ENCODE measurements at regions not wholly inside any gene's neighbourhood (a gene's known extent, or its start where the extent isn't known, plus 50 kb on each side); places are given as distances from the start of the nearest gene placed in this dataset.

GRCh38 chr6:103910018-103910417 is 949.7 kb downstream of the HACE1 start:
- no peak for TF ChIP-seq ATF2 (IDR thresholded peaks at IDR 0.05; ENCODE audit: low read length)
- TF ChIP-seq ZBTB11 (CRISPR knock-in tag; IDR thresholded peaks at IDR 0.05) = no peak
- TF ChIP-seq RAD51 (IDR thresholded peaks at IDR 0.05) = no peak
- no peak for TF ChIP-seq CTCF (IDR thresholded peaks at IDR 0.05 in 2 of 3, conservative IDR thresholded peaks at IDR 0.05 in 1 of 3; ENCODE audit: control insufficient read depth in 2 of 3, extremely low read depth in 1 of 3, insufficient read depth in 1 of 3, low read depth in 3 of 3, low read length in 3 of 3)
- no peak for TF ChIP-seq NKRF (conservative IDR thresholded peaks at IDR 0.05)
- no peak for TF ChIP-seq SRF (IDR thresholded peaks at IDR 0.05; ENCODE audit: low read depth in 2 of 2, low read length in 2 of 2)
- no peak for TF ChIP-seq EZH2 (IDR thresholded peaks at IDR 0.05; ENCODE audit: borderline replicate concordance, control insufficient read depth, low read depth, low read length)
- TF ChIP-seq ZBTB33 (IDR thresholded peaks at IDR 0.05) = no peak
- no peak for TF ChIP-seq ZNF274 (IDR thresholded peaks at IDR 0.05; ENCODE audit: insufficient read depth, insufficient read length)
- TF ChIP-seq PAX5 (IDR thresholded peaks at IDR 0.05; ENCODE audit: borderline replicate concordance, low read depth, low read length) = no peak
- TF ChIP-seq KDM1A (IDR thresholded peaks at IDR 0.05; ENCODE audit: borderline replicate concordance) = no peak
- TF ChIP-seq TBL1XR1 (IDR thresholded peaks at IDR 0.05; ENCODE audit: low read depth, low read length) = no peak
- TF ChIP-seq RCOR1 (conservative IDR thresholded peaks at IDR 0.05; ENCODE audit: low read depth, low read length) = no peak
